Urothelium cell line (cell line): ENCODE measurements at regions not wholly inside any gene's neighbourhood (a gene's known extent, or its start where the extent isn't known, plus 50 kb on each side); places are given as distances from the start of the nearest gene placed in this dataset.
"Not testable (repeated sequence)": the region's sequence is repeated elsewhere in the genome, so short reads cannot be mapped to it uniquely, and the experiment has no call there.

ENCODE experiments used
- DNase-seq: peaks from one replicate; pipeline ENCODE4 v3.0.0; 2011; ENCODE audit warnings: low spot score, mixed read lengths
- FAIRE-seq: peaks from 2 replicates; lab custom pipeline; 2011; peaks lifted over from hg19 to GRCh38; lab: Jason Lieb, UNC

DNA sequence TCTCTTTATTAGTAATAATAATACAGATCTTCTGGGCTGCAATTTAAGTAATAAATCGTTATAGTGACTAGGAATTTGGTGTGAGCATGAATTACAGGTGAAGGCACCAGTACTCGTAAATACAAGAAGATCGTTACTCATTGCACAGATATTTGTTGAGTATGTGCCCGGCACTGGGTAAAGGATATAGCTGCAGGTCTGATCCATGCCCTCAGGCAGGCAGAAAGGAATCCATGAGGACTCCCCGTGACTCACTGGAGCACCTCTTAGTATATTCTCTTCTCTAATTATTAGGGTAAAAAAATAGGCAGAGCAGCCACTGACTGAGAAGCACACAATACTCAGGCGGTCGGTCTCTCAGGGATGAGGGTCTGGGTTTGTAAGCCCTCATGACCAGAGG, 868.3 kb downstream of the RAB28 start:
- peak; percentile 4 for DNase-seq
- FAIRE-seq = no peak

- no peak for FAIRE-seq
- no peak for DNase-seq
Observed at GRCh38 chr4:12612876-12613275, 871.3 kb downstream of the RAB28 start.

DNA sequence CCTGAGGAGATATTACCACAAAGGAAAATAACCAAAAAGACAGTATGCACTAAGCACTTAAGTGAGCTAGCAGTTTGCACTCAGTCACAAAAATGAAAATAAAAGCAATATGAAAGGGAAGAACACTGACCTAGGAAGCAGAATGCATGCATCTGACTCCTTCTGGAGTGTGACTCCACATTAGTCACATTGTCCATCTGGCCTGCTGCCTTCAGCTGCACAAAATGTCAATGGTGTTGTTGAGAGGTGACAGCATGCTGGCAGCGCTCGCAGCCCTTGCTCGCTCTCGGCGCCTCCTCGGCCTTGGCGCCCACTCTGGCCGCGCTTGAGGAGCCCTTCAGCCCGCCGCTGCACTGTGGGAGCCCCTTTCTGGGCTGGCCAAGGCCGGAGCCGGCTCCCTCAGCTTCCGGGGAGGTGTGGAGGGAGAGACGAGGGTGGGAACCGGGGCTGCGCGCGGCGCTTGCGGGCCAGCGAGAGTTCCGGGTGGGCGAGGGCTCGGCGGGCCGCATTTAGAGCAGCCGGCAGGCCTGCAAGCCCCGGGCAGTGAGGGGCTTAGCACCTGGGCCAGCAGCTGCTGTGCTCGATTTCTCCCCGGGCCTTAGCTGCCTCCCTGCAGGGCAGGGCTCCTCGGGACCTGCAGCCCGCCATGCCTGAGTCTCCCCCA, 874.8 kb downstream of the RAB28 start:
- DNase-seq, FAIRE-seq: not testable (repeated sequence)

- DNase-seq (no peak), FAIRE-seq (no peak)
Observed at GRCh38 chr4:12595986-12596385, 888.2 kb downstream of the RAB28 start.

GRCh38 chr4:12595489-12595888, 888.7 kb downstream of the RAB28 start:
- no peak for FAIRE-seq

DNA sequence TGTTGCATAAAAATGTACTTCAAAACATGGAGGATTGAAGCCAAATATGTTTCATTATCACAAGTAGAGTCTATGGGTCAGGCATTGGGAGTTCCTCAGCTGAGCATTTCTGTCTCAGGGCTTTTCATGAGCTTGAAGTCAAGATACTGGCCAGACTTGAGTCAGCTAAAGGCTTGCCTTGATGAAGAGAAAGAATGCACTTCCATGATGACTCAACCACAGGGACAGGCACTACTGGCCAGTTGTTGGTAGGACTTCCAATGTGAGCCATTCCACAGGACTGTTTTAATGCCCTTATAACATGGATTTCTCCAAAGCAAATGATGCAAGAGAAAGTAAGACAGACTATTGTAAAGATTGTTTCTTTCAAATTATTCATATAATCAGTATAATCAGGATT, 895.6 kb downstream of the RAB28 start:
- peak; percentile 3 for DNase-seq
- no peak for FAIRE-seq

More at GRCh38 chr4:12595489-12595888, 888.7 kb downstream of the RAB28 start:
- no peak for DNase-seq

DNA sequence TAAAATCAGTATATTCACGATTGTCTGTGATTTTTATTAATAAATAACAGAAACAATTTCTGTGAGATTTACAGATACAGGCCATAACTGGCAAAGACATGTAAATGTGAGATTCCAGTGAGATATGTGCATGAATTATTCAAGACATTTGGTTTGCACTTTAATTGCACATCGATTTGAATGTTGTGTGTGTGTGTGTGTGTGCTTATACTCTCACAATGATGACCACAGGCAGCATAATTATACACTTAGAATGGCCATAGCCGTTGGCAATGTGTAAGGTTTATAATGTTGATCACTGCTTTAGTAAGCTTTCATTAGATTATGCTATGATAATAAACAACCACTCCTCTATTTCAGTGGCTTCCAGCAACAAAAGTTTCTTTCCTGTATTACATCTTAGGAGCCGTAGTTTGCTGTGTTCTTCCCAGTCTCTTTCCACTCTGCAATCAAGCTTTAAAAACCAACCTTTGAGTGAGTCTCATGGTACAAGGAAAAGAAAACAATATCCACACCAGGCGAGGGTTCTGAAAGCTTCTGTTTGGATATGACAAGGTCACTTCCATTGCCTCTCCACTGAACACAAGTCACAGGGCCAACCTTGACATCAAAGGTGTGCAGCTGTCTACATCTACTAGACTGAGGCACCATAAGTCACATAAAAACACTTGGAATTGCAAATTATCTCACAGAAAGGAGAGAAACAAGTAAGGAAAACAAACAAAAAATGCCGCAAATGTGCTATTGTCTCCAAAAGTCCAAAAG, 897.7 kb downstream of the RAB28 start:
- FAIRE-seq = no peak

DNA sequence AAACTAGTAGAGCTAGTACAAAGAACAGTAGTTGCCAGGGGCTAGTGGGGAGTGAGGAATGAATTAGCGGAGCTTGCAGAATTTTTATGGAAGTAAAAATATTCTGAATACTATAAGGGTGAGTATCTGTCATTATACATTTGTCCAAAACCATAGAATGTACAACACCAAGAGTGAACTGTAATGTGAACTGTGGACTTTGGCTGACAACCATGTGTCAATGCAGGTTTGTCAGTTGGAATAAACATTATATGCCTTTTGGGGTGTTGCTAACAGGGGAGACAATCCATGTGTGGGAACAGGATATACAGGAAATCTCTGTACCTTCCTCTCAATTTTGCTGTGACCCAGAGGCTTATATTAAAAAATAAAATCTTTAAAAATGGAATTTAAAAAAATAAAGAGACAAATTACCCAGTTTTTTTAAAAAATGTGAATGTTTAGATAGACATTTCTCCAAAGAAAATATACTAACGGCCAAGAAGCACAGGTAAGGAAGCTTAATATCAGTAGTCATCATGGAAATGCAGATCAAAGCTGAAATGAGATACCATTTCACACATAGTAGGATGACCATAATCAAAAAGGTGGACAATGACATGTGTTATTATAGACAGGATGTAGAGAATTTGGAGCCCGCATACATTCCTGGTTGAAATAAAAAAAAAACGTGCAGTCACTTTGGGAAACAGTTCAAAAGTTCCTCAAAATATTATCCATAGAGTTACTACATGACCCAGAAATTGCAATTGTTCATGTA, 899.8 kb downstream of the RAB28 start:
- DNase-seq (no peak), FAIRE-seq (no peak)

More for the DNA sequence above, 897.7 kb downstream of the RAB28 start:
- no peak for DNase-seq

DNA sequence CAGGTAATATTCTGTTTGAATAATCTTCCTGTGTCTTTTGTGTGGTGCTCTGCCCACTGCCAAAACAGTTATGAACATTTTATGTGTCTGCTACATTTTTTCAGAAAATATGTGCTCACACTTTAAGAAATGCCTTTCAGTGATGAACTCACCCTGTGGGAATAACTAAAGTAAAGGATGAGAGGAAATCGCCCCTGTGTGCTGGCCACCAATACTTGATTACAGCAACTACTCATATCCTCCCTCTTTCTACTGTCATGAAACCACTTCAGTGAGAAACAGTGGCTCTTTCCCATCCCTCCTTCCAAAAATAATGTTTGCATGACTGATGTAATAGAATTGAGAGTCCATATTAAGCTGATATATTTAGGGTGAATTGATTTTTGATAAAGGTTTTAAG, 900.9 kb downstream of the RAB28 start:
- no peak for DNase-seq
- no peak for FAIRE-seq

- no peak for DNase-seq
- no peak for FAIRE-seq
Observed at GRCh38 chr4:12580787-12581186, 903.4 kb downstream of the RAB28 start.

DNA sequence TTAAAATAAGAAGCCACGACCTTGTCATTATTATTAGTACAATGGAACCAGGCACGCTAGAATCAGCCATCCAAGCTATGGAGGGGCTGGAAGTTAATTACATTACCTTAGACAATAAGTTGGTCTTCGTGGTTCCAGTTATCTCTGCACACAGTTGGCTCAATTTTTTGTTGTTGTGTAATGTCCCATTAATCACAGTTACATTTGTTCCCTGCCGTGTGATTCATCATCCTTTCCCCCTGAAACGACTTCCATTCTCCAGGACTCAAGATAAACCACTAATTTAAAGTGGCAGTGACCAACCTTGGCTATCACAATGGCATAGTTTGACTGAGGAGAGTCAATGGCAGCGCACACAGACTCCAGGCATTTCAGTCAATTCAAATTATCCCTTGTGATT, 905.0 kb downstream of the RAB28 start:
- DNase-seq = peak; percentile 20
- FAIRE-seq = no peak

DNA sequence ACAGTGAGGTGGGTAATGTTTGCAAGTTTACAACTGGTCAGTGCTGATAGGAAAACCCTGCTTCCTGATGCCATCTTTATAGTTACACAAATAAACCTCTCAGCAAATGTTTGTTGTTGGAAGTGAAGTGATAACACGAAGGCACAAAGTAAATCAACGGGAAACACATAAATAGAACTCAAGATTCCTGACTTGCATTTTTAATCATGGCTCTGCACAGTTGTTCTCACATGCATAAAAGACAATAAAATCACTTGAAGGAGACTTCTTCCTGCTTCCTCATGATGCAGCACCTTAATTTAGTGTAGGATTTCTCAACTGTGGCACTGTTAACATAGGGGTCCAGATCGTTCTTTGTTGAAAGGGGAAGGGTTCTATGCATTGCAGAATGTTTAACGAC, 907.7 kb downstream of the RAB28 start:
- no peak for FAIRE-seq
- no peak for DNase-seq

DNA sequence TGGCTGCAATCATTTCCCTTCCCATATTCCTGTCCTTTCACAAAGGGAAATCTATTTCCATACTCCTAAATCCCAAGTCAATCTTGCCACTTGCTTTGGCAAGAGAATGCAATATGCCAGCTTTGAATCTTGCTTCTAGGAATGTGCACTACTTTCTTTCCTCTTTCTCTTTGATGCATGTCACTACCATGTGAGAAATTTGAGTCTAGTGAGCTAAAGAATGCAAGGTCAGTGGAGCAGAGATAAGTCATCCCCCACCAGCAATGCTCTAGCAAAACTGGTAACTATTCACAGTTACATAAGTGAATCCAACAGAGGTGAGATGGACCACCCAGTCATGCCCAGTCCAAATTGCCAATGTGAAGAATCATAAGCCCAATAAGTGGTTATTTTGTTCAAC, 910.4 kb downstream of the RAB28 start:
- DNase-seq (no peak), FAIRE-seq (no peak)

DNA sequence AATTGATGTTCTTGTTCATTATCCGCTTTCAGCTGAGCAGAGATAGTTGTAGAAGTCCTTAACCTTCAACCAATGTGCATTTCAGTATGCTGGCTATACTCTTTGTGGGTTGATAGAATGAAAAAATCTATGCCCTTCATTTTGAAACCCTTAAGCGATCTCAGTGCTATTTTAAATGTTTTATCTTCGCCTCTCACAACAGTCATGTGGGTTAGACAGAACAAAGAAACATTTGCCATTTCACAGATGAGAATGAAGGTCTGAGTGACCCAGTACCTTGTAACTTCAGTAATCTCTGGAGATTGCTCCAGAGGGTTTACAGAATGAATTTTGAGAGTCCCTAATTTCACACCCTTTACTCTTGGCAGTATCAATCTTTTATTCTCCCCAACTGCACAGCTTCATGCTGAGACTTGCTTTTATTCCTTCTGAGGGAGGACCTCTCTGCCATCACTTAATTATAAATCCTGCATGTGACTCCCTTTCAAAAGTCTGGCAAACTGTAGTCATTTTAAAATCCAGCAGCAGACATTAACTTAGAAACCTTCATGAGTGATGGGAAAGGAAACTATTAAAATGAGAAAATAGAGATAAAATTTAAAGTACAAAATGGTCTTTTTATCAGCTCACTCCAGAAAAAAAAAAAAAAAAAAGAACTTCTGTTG, 921.5 kb downstream of the RAB28 start:
- FAIRE-seq (no peak), DNase-seq (no peak)

DNA sequence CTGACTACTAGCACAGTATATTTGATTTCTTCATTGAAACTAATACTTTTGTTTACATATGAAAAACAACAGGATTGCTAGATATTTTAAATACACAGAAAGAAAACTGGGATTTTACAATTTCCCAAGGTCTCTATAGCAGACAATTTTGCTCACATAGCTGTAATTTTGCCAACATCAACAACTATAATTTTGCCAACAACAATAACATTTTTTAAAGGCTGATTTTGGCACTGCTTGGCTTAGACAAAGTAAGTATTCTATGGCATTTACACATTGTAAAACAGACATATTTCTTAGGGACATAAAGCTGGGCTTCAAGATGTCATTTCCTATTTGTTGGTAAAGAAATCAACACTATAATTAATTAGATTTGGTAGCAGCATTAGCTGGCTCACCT, 922.1 kb downstream of the RAB28 start:
- no peak for FAIRE-seq
- DNase-seq = no peak

DNA sequence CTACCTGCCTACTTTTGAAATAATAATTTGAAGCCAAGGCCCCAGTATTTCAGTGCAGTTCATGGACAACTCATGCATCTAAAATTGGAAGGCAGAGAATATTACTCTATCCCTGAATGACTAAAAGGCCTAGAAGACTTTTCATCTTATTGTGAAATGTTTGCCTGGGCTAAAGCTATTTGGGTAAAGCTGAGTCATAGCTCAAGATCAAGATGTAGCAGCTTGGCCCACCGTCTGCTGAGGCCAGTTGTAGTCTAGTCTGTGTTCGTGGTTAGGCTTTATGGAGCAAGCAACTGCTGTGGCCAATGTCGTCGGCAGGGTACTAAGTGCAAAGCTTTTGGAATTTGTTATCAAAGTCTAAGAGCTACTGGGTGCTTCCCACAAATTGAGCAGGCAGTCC, 929.1 kb downstream of the RAB28 start:
- DNase-seq = peak; percentile 16

GRCh38 chr4:12548678-12549077, 935.5 kb downstream of the RAB28 start:
- DNase-seq (no peak), FAIRE-seq (no peak)

More for the DNA sequence above, 929.1 kb downstream of the RAB28 start:
- no peak for FAIRE-seq

GRCh38 chr4:12545812-12546211, 938.3 kb downstream of the RAB28 start:
- FAIRE-seq (no peak), DNase-seq (no peak)

- no peak for DNase-seq
- FAIRE-seq = no peak
Observed at GRCh38 chr4:12538162-12538561, 946.0 kb downstream of the RAB28 start.

- FAIRE-seq = no peak
Observed at GRCh38 chr4:12534684-12535083, 949.5 kb downstream of the RAB28 start.

GRCh38 chr4:12519426-12519825, 964.7 kb downstream of the RAB28 start:
- no peak for FAIRE-seq
- no peak for DNase-seq

More at GRCh38 chr4:12534684-12535083, 949.5 kb downstream of the RAB28 start:
- no peak for DNase-seq
